ENCODE measurements at regions not wholly inside any gene's neighbourhood (a gene's known extent, or its start where the extent isn't known, plus 50 kb on each side); places are given as distances from the start of the nearest gene placed in this dataset.

DNA sequence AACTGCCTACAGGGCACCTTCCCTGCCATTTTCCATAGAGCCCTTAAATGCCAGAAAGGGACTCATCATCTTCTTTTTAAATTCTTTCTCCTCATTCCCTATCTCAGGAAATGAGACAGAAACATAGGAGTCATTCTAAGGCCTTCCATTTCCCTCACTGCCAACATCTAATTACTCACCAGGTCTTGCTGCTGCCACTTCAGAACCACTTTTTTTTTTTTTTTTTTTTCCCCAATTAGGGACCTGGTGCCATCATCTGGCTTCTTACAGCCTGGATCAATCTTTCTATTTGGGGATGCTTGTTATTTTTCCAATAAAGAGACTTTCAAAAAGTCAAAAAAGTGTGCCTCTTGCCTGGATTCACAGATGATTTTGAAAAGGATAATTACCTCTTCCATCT lies 373.4 kb downstream of the LPIN1 start:
- DNase-seq (ENCODE audit: low spot score in 2 of 2) = no peak
- Histone ChIP-seq H3K9me3 (no peaks in the 10 kb centered on the region), H3K27me3 (no peaks in the 10 kb centered on the region), H3K27ac (no peak overlapping the region), H3K4me1 (no peaks in the 10 kb centered on the region), H3K4me3 (no peak overlapping the region), H3K36me3 (no peaks in the 10 kb centered on the region)
- TF ChIP-seq EP300 (IDR thresholded peaks at IDR 0.05) = no peak
- TF ChIP-seq, protein P1, sequence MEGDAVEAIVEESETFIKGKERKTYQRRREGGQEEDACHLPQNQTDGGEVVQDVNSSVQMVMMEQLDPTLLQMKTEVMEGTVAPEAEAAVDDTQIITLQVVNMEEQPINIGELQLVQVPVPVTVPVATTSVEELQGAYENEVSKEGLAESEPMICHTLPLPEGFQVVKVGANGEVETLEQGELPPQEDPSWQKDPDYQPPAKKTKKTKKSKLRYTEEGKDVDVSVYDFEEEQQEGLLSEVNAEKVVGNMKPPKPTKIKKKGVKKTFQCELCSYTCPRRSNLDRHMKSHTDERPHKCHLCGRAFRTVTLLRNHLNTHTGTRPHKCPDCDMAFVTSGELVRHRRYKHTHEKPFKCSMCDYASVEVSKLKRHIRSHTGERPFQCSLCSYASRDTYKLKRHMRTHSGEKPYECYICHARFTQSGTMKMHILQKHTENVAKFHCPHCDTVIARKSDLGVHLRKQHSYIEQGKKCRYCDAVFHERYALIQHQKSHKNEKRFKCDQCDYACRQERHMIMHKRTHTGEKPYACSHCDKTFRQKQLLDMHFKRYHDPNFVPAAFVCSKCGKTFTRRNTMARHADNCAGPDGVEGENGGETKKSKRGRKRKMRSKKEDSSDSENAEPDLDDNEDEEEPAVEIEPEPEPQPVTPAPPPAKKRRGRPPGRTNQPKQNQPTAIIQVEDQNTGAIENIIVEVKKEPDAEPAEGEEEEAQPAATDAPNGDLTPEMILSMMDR (IDR thresholded peaks at IDR 0.05) = no peak
- no peak for TF ChIP-seq POLR2A (IDR thresholded peaks at IDR 0.05)
- no peak for TF ChIP-seq POLR2AphosphoS5 (IDR thresholded peaks at IDR 0.05)

DNA sequence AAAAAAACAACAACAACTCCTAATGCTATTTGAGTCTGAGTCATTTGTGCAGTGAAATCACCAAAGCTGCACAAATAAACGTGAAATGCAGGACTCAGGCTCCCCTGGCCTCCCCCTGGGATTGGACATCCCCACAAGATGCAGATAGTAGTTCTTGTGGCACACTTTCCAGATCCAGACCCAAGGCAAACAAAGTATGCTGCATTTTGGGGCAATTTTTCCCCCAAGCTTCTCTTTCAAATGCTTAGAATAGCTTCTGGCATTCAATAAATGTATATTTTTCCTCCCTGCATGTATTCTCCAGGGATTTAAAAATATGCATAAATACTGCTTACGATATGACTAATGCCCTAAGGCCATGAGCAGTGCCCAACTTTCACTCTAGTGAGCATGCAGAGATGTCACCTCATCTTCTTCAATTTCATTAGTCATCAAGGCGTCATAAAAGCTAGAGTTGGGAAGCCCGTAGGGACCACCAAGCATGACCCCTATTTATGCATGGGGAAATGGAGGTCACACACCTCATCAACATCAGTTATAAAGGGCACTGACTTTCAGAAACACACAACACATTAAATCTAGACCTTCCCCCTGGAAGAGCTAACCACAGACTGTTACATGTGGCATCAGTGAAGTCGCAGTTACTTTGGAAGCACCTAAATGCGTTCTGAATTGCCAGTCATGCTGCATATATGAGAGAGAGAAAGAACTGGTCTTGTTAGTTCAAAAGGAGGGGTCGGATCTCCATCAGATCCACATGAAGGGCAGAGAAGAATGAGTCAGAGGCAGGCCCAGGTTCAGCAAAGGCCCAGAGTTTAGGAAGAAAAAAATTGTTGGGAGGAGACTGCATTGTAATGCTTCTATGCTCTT lies 374.1 kb downstream of the LPIN1 start:
- Histone ChIP-seq H3K36me3 (no peaks in the 10 kb centered on the region), H3K27me3 (no peaks in the 10 kb centered on the region), H3K9me3 (no peaks in the 10 kb centered on the region), H3K27ac (no peak overlapping the region), H3K4me1 (no peaks in the 10 kb centered on the region), H3K4me3 (no peak overlapping the region)
- TF ChIP-seq EP300 (IDR thresholded peaks at IDR 0.05) (no peak), POLR2A (IDR thresholded peaks at IDR 0.05) (no peak), POLR2AphosphoS5 (IDR thresholded peaks at IDR 0.05) (no peak)
- TF ChIP-seq, protein P1 (IDR thresholded peaks at IDR 0.05) = no peak
- WGBS = 70% methylated on average over 7 of the region's 7 CpGs
- no peak for DNase-seq (ENCODE audit: low spot score in 2 of 2)

DNA sequence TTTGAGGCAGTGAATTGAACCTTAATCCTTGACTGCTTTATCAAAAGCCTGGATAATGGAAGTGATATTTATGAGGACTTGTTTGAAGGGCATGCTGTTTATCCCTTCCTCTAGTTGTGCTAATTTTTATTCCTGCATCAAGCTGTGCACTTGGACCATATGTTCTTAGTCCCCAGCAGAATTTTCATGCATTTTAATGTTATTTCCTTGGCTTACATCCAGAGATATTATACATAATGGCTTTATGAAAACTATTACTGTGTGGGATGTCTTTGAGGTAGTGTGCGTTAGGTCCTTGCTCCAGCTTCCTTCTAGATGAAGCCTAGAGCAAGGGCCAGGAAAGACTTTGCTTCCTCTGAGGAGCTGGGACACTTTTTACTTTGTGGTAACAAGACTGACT lies 378.4 kb downstream of the LPIN1 start:
- Histone ChIP-seq H3K4me1 (no peaks in the 10 kb centered on the region), H3K27ac (no peak overlapping the region), H3K36me3 (no peaks in the 10 kb centered on the region), H3K9me3 (no peaks in the 10 kb centered on the region), H3K4me3 (no peak overlapping the region), H3K27me3 (no peaks in the 10 kb centered on the region)
- DNase-seq (ENCODE audit: low spot score in 2 of 2) = no peak
- no peak for TF ChIP-seq POLR2AphosphoS5 (IDR thresholded peaks at IDR 0.05)
- TF ChIP-seq, protein P1 (IDR thresholded peaks at IDR 0.05) = no peak
- no peak for TF ChIP-seq POLR2A (IDR thresholded peaks at IDR 0.05)
- TF ChIP-seq EP300 (IDR thresholded peaks at IDR 0.05) = no peak
- 88% methylated on average over 1 of the region's 1 CpG for WGBS

DNA sequence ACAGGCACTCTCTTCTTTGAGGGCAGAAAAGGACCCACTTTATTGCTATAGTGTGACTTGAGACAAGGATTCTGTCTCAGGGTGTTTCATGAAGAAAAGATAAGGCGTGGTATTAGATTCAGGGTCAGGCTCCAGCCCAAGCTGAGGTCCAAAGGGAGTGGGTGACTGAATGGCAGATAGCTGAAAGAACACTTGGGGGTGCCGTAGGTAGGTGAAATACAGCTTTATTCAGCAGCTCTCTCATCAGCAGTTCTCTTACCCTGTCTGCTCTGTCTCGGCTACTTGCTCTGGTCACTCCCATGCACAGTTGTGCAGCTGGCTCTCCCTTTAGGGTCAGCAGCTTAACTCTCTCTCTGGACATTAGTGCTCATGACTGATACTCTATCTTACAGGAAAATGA lies 379.9 kb downstream of the LPIN1 start:
- H3K4me3 ChIP-seq = no peak overlapping the region
- no peaks in the 10 kb centered on the region for H3K4me1 ChIP-seq
- no peak for TF ChIP-seq EP300 (IDR thresholded peaks at IDR 0.05)
- TF ChIP-seq, protein P1 (IDR thresholded peaks at IDR 0.05) = no peak
- no peak for TF ChIP-seq POLR2AphosphoS5 (IDR thresholded peaks at IDR 0.05)
- no peak for TF ChIP-seq POLR2A (IDR thresholded peaks at IDR 0.05)
- no peak overlapping the region for H3K27ac ChIP-seq
- no peaks in the 10 kb centered on the region for H3K36me3 ChIP-seq
- no peaks in the 10 kb centered on the region for H3K27me3 ChIP-seq
- 96% methylated on average over 3 of the region's 3 CpGs for whole genome bisulfite sequencing
- H3K9me3 ChIP-seq = no peaks in the 10 kb centered on the region
- DNase-seq (ENCODE audit: low spot score in 2 of 2) = no peak

DNA sequence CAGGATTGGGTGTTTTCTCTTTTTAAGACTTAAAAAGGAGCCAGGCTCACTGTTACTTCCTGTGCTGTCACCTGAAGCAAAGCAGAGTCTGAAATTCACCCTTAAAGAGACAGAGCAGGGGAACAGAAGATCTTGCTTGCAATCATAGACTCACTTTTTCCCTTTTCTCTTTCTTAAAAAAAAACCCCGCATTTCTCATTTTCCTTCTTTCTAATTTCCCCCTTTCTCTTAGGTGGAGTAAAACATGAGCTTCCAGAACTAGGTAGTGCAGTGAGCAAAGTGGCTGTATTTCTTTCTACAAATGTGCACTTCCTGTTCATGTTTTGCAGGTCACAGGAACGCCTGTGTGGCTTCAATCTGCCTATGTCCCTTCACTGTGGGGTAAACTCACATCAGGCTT lies 381.2 kb downstream of the LPIN1 start:
- Histone ChIP-seq H3K27me3 (no peaks in the 10 kb centered on the region), H3K36me3 (no peaks in the 10 kb centered on the region), H3K4me3 (no peak overlapping the region), H3K27ac (no peak overlapping the region), H3K9me3 (no peaks in the 10 kb centered on the region), H3K4me1 (peaks cover 5% of the 10 kb centered on the region)
- 74% methylated on average over 2 of the region's 2 CpGs for WGBS
- TF ChIP-seq POLR2AphosphoS5 (IDR thresholded peaks at IDR 0.05) = no peak
- no peak for DNase-seq (ENCODE audit: low spot score in 2 of 2)

All from suprapubic skin (tissue), 4 donors.